ENCODE measurements at regions not wholly inside any gene's neighbourhood (a gene's known extent, or its start where the extent isn't known, plus 50 kb on each side); places are given as distances from the start of the nearest gene placed in this dataset.

- no peak for TF ChIP-seq CTCF (IDR thresholded peaks at IDR 0.05; ENCODE audit: poor library complexity)
- no peak for TF ChIP-seq EZH2 (IDR thresholded peaks at IDR 0.05; ENCODE audit: borderline replicate concordance)
- TF ChIP-seq EZH2phosphoT487 (IDR thresholded peaks at IDR 0.05; ENCODE audit: low read depth, severe bottlenecking, unreplicated experiment): no peak
Observed at GRCh38 chr11:129544691-129545090, 169.0 kb downstream of the BARX2 start.

Data from hepatocyte (in vitro differentiated cells).